ENCODE measurements at regions not wholly inside any gene's neighbourhood (a gene's known extent, or its start where the extent isn't known, plus 50 kb on each side); places are given as distances from the start of the nearest gene placed in this dataset.

DNA sequence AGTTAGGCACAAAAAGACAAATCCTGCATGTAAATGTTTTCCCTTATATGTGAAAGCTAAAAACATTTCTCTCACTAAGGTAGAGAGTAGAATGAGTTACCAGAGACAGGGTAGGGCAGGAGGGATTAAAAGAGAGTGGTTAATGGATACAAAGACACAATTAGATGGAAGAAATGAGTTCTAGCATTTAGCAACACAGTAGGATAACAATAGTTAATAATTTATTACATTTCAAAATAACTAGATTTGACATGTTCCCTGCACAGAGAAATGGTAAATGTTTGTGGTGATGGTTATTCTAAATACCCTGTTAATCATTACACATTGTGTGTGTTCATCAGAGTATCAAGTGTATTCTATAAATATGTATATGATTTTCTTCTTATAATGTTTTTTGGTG, 1400.7 kb downstream of the OTOL1 start:
- TF ChIP-seq, protein P1, sequence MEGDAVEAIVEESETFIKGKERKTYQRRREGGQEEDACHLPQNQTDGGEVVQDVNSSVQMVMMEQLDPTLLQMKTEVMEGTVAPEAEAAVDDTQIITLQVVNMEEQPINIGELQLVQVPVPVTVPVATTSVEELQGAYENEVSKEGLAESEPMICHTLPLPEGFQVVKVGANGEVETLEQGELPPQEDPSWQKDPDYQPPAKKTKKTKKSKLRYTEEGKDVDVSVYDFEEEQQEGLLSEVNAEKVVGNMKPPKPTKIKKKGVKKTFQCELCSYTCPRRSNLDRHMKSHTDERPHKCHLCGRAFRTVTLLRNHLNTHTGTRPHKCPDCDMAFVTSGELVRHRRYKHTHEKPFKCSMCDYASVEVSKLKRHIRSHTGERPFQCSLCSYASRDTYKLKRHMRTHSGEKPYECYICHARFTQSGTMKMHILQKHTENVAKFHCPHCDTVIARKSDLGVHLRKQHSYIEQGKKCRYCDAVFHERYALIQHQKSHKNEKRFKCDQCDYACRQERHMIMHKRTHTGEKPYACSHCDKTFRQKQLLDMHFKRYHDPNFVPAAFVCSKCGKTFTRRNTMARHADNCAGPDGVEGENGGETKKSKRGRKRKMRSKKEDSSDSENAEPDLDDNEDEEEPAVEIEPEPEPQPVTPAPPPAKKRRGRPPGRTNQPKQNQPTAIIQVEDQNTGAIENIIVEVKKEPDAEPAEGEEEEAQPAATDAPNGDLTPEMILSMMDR (conservative IDR thresholded peaks at IDR 0.05; ENCODE audit: low read depth, low read length): no peak
- TF ChIP-seq EZH2phosphoT487 (IDR thresholded peaks at IDR 0.05; ENCODE audit: borderline replicate concordance, low read length) (no peak), EZH2 (IDR thresholded peaks at IDR 0.05; ENCODE audit: low read length, unreplicated experiment) (no peak)
